Tibial nerve (tissue), 4 donors: ENCODE measurements at regions not wholly inside any gene's neighbourhood (a gene's known extent, or its start where the extent isn't known, plus 50 kb on each side); places are given as distances from the start of the nearest gene placed in this dataset.

Experiments
- EP300 ChIP-seq, 2 donors: sonication (generic); formaldehyde crosslinking; IDR thresholded peaks; one replicate each; pipeline ENCODE4 v1.6.1; 2017; ENCODE audit warnings: antibody characterized with exemption in 2 of 2, mild to moderate bottlenecking in 1 of 2
- POLR2A ChIP-seq, 2 donors: fragments of 450-650 bp; IDR thresholded peaks; one replicate each; pipeline ENCODE4 v1.6.1; 2017; ENCODE audit warnings: antibody characterized with exemption in 2 of 2, mild to moderate bottlenecking in 2 of 2, moderate library complexity in 2 of 2
- TF ChIP-seq, protein P1 (sequence below), 5 experiments: fragments of 200-600 bp in 3 of 5; fragments of 450-650 bp in 2 of 5; sonication (generic) in 3 of 5; IDR thresholded peaks; one replicate each; pipeline ENCODE4 v1.5.1; 2016 to 2019; ENCODE audit warnings: antibody characterized with exemption in 5 of 5, mild to moderate bottlenecking in 3 of 5, moderate library complexity in 2 of 5

DNA sequence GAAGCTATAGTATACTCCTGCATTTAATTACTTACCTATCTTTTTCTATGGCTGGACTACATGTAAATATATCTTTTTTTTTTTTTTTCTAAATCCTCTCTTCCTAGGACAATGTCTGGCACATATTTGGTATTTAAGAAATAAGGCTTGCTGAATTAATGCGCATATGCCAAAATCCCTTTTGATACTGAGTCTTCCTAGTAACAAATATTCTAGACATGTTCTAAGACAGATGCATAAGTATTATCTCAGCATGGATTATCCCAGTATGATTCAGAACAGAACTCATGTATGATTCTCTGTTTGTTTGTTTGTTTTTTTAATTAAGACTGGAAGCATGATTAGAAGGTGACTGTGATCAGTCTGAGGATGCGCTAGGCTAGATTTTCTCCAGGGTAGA lies 249.8 kb upstream of the ZNF717 start:
- TF ChIP-seq EP300 (IDR thresholded peaks at IDR 0.05) (no peak), POLR2A (IDR thresholded peaks at IDR 0.05) (no peak)
- TF ChIP-seq, protein P1, sequence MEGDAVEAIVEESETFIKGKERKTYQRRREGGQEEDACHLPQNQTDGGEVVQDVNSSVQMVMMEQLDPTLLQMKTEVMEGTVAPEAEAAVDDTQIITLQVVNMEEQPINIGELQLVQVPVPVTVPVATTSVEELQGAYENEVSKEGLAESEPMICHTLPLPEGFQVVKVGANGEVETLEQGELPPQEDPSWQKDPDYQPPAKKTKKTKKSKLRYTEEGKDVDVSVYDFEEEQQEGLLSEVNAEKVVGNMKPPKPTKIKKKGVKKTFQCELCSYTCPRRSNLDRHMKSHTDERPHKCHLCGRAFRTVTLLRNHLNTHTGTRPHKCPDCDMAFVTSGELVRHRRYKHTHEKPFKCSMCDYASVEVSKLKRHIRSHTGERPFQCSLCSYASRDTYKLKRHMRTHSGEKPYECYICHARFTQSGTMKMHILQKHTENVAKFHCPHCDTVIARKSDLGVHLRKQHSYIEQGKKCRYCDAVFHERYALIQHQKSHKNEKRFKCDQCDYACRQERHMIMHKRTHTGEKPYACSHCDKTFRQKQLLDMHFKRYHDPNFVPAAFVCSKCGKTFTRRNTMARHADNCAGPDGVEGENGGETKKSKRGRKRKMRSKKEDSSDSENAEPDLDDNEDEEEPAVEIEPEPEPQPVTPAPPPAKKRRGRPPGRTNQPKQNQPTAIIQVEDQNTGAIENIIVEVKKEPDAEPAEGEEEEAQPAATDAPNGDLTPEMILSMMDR (IDR thresholded peaks at IDR 0.05) = no peak
